T follicular helper cell (primary cell): ENCODE measurements at regions not wholly inside any gene's neighbourhood (a gene's known extent, or its start where the extent isn't known, plus 50 kb on each side); places are given as distances from the start of the nearest gene placed in this dataset.

Experiments
- DNase-seq: peaks from one replicate; pipeline ENCODE4 v3.0.0-alpha.2; 2020; ENCODE audit warnings: low read depth

GRCh38 chr1:222171005-222171404, 376.9 kb downstream of the HHIPL2 start:
- DNase-seq, result no peak

DNA sequence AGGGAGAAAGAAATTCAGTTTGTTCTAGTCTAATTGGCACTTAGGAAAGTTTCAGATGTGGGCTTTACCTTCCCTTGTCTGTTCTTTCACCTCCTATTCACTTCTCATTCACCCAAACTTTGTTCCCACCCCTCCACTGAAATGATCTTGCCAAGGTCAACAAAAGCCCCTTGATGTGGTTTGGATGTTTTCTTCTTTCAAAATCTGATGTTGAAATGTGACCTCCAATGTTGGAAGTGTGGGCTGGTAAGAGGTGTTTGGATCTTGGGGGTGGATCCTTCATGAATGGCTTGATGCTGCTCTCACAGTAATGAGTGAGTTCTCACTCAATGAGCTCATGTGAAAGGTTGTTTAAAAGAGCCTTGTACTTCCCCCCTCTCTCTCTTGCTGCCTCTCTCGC, 379.3 kb downstream of the HHIPL2 start:
- DNase-seq, result no peak

DNA sequence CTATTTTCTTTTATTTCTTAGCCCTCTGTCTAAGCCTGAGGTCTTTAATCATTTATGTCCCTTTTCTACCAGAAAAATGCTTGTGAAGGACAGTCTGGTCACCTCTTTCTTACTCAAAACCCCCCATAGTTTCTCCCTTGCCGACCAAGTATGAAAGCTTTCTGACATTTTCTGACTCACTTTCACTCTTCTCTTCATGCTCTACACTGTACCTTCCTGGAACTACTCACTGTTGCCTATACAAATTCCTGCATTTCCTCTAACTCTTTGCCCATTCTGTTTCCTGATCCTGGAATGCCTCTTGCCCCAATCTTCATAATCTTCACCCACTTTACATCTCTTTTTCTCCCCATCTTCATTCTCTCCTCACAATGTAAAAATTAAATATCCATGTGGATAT, 380.0 kb downstream of the HHIPL2 start:
- no peak for DNase-seq

DNA sequence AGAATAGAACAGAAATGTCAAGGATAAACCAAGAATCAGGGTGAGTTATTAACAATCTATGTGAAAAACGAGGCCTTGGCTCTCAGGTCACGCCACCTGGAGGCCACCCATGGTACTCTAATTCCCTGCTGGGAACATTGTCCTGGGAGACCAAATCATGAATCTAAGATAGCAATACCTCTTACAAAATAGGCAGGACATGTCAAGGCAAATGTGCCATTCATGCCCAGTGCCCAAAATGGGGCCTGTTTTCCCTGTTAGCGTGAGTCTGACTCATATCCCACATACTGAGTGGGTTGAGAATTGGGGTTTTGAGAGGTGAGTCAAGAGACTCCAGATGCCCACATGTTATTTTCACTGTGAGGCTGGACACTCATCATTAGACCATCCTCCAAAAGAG, 380.8 kb downstream of the HHIPL2 start:
- no peak for DNase-seq

- no peak for DNase-seq
These were observed 382.3 kb downstream of the HHIPL2 start for GRCh38 chr1:222165629-222166028.

DNA sequence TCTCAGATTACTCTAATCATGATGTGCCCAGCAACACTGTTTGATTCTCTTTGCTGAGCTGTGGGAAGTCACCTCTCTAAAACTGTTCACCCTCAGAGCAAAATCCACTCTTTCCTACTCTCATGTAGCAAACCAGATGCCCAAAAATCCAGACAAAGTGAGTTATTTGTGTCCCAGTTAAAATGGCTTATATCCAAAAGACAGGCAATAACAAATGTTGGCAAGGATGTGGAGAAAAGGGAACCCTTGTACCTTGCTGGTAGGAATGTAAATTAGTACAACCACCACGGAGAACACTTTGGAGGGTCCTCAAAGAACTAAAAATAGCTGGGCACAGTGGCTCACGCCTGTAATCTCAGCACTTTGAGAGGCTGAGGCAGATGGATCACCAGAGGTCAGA, 384.0 kb downstream of the HHIPL2 start:
- no peak for DNase-seq

DNA sequence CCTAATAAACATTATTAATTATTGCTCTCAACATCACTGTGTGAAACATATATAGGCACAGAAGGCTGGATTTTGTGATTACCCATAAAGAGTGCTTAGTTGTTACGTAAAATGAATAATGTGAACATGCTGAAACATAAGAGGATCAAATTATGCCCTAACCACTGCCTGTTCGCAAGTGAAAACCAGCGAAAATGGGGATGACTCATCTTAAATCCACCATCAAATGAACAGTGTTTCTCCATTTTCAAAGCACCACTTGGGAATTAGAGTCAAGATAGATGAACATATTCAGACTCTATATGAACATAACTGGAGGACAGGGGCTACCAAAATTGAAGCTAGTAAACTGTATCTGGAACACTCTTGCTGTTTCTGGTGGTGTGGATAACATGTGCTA, 386.2 kb downstream of the HHIPL2 start:
- no peak for DNase-seq

- DNase-seq, result no peak
These were observed 390.3 kb downstream of the HHIPL2 start for GRCh38 chr1:222157612-222158011.

DNA sequence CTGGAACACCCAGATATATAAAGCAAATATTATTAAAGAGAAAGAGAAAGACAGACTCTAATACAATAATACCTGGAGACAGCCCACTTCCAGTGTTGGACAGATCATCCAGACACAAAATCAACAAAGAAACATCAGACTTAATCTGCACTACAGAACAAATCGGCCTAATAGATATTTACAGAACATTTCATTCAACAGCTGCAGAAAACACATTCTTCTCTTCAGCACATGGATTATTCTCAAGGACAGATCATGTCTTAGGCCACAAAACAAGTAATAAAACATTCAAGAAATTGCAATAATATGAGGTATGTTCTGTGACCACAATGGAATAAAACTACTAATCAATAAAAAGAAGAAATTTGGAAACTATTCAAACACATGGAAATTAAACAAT, 398.3 kb upstream of the DUSP10 start:
- DNase-seq, result no peak

DNA sequence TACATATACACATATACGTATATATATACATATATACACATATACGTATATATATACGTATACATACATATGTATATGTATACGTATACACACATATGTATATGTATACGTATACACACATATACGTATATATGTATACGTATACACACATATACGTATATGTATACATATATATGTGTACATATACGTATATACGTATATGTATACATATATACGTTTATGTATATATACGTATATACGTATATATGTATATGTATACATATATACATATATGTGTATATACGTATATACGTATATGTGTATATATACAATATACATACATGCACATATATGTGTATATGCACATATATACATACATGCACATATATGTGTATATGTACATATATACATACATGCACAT, 396.2 kb upstream of the DUSP10 start:
- DNase-seq, result no peak

- no peak for DNase-seq
These were observed 395.0 kb upstream of the DUSP10 start for GRCh38 chr1:222136869-222137268.

DNA sequence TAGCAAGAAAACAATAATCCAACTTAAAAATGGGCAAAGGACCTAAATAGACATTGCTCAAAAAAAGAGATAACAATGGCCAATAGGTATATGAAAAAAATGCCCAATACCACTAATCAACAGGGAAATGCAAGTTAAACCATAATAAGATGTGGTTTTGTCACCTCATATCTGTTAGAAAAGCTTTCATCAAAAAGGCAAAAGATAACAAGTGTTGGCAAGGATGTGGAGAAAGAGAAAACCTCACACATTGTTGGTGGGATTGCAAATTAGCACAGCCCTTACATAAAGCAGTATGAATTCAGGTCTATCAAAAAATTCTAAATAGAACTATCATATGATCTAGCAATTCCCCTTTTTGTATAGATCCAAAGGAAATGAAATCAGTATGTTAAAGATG, 387.2 kb upstream of the DUSP10 start:
- no peak for DNase-seq

DNA sequence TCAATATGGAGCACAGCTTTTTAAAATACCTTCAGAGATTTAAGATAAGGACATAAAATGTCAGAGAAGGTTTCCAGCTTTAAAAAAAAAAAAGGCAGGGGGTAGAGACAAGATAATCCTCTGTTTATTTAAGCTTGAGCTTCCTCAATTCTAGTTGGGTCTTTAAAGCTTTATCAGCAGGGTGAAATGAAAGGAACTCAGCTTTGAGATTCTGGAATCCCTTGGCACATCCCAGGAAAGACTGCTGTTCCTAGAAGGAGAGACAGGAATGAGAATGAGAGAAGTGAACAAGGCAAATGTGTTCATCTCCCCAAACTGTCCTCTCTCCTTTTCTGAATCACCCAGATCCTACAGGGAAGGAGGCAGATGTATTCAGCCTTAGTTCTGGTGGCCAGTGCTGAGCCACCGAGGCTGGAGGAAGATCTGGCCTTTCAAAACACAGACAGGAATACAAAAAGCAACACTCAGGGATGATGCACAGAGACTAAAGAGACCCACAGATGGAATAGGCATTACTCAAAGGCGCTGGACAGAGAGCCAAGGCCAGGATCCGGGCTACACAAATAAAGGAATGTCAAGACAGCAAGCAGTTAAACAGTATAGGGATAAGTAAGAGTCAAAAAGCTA, 385.8 kb upstream of the DUSP10 start:
- no peak for DNase-seq

DNA sequence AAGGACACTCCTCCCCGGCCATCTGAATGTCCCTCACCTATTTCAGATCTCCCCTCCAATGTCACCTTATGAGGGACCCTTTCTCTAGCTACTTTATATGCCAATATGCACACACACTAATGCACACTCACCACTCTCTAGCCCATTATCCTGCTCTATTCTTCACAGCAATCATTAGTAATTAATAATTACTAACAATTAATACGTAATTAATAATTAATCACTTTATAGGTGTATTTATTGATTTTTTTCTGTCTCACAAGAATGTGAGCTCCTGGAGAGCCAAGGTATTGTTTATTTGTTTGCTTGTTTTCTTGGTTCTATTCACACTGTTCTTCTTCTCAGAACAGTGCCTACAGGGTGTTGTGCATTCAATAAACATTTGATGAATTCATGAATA, 385.2 kb upstream of the DUSP10 start:
- DNase-seq, result no peak

- DNase-seq, result no peak
These were observed 384.2 kb upstream of the DUSP10 start for GRCh38 chr1:222126052-222126451.

DNA sequence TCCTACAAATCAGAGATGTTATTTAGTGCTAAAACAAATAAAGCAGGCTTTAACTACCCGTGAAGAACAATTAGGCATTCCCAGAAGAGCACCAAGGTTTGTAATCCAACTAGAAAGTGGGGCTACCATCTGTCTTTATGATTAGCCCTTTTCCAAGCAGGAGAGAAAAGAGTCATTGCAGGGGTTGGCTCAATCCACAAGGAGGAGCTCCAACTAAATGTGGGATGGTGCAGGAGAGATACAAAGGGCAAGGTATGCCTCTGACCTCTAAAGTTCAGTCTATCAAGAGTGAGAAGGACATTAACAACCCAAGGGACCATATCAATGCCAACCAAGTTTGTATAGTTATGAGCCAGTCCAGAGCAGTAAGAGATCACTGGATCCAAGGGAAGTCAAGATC, 382.7 kb upstream of the DUSP10 start:
- no peak for DNase-seq

GRCh38 chr1:222123111-222123510, 381.2 kb upstream of the DUSP10 start:
- DNase-seq, result no peak

DNA sequence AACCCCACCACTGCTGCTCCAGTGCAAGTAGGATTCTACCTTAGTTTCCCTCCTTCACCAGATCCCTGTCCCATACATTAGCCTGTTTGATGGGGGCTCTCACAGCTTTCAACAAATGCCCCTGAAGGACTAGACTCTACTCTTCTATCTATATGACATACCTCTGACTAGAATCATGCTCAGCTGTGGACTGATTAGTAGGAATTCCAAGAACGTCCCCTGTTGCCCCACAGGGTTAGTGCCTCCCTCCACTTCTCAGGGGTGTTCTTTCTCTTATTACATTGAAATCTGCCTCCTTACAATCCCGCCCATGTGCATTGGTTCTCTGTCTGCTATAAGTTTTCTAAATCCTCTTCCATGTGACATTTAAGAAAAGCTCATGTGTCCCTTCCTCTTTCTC, 375.9 kb upstream of the DUSP10 start:
- no peak for DNase-seq

DNA sequence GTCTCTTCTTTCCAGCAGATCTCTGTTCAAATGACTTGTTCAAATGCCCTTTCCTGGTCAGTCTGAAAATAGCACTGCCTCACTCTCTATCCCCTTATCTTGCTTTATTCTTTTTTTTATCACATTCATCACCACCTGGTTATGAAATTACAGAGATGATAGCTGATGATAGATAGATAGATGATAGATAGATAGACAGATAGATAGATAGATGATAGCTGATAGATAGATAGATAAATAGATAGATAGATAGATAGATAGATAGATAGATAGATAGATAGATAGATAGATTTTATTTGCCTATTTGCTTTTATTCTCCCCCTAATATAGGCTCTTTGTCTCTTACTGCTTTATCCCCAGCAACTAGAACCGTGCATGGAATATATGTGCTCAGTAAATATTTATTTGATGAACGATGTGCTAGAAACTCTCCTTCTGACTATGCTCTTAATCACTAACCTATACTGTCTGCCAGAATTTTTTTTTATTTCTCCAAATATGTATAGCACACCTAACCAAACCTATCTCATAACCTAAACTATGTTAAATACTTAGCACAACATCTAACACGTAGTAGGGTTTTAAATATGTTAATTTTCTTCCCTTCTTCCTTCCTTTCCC, 372.8 kb upstream of the DUSP10 start:
- no peak for DNase-seq

GRCh38 chr1:222109836-222110235, 367.9 kb upstream of the DUSP10 start:
- DNase-seq, result no peak

- DNase-seq, result no peak
These were observed 366.1 kb upstream of the DUSP10 start for GRCh38 chr1:222107975-222108374.

DNA sequence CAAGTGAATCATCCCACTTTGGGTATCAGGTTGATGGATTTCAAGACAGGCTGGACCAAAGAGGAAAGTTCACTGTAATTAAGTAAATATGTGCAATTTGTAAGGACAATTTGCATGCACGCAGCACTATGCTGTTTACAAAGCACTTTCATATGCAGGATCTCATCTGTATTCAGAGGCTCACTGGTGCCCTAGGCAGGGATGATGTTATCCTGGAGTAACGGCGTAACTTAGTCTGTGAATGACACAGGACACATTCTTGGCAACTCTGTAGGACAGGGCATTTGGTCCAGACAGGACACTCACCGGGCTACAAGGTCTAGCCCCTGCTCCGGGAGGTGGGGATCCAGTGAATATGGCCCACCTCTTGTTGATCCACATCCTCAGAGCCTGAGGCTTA, 365.4 kb upstream of the DUSP10 start:
- DNase-seq, result no peak

GRCh38 chr1:222106377-222106776, 364.5 kb upstream of the DUSP10 start:
- no peak for DNase-seq

- no peak for DNase-seq
These were observed 364.0 kb upstream of the DUSP10 start for GRCh38 chr1:222105861-222106260.
